ENCODE measurements at regions not wholly inside any gene's neighbourhood (a gene's known extent, or its start where the extent isn't known, plus 50 kb on each side); places are given as distances from the start of the nearest gene placed in this dataset.
"Not testable (repeated sequence)": the region's sequence is repeated elsewhere in the genome, so short reads cannot be mapped to it uniquely, and the experiment has no call there.

DNA sequence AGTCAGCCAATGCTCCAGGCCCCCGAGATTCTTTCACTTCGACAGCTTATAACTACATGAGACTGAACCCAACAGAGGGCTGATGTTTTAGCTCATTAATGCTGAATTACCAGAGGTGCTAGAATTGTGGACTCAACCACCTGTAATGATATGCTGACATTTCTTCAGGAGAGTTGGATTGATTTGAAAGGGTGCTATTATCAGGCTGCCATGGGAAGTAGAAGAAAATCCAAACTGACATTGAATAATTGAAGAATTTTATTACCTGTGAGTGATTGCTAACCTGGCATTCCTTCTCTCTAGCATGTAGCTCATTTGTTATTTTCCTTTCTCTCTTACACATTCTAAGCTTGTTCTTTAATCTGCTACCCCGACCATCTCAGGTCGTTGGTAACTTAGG lies 488.8 kb downstream of the PID1 start:
- Histone ChIP-seq H3K4me3 (no peak overlapping the region), H3K36me3 (no peaks in the 10 kb centered on the region), H3K4me1 (no peaks in the 10 kb centered on the region), H3K27me3 (no peaks in the 10 kb centered on the region), H3K9me3 (no peaks in the 10 kb centered on the region), H3K27ac (no peak overlapping the region)
- TF ChIP-seq POLR2A (IDR thresholded peaks at IDR 0.05), result no peak
- TF ChIP-seq, protein P1, sequence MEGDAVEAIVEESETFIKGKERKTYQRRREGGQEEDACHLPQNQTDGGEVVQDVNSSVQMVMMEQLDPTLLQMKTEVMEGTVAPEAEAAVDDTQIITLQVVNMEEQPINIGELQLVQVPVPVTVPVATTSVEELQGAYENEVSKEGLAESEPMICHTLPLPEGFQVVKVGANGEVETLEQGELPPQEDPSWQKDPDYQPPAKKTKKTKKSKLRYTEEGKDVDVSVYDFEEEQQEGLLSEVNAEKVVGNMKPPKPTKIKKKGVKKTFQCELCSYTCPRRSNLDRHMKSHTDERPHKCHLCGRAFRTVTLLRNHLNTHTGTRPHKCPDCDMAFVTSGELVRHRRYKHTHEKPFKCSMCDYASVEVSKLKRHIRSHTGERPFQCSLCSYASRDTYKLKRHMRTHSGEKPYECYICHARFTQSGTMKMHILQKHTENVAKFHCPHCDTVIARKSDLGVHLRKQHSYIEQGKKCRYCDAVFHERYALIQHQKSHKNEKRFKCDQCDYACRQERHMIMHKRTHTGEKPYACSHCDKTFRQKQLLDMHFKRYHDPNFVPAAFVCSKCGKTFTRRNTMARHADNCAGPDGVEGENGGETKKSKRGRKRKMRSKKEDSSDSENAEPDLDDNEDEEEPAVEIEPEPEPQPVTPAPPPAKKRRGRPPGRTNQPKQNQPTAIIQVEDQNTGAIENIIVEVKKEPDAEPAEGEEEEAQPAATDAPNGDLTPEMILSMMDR (IDR thresholded peaks at IDR 0.05), result no peak
- DNase-seq, result no peak

- Histone ChIP-seq H3K27me3 (no peaks in the 10 kb centered on the region), H3K4me1 (no peaks in the 10 kb centered on the region), H3K36me3 (no peaks in the 10 kb centered on the region), H3K4me3 (no peak overlapping the region), H3K27ac (no peak overlapping the region), H3K9me3 (no peaks in the 10 kb centered on the region)
- TF ChIP-seq POLR2A (IDR thresholded peaks at IDR 0.05), result no peak
- TF ChIP-seq, protein P1 (IDR thresholded peaks at IDR 0.05), result no peak
- DNase-seq, result no peak
Observed at GRCh38 chr2:228777855-228778355, 493.2 kb downstream of the PID1 start.

- no peaks in the 10 kb centered on the region for H3K36me3 ChIP-seq
- TF ChIP-seq, protein P1 (IDR thresholded peaks at IDR 0.05), result no peak
- TF ChIP-seq POLR2A (IDR thresholded peaks at IDR 0.05), result no peak
- H3K27me3 ChIP-seq, result no peaks in the 10 kb centered on the region
- H3K9me3 ChIP-seq, result no peaks in the 10 kb centered on the region
- H3K4me1 ChIP-seq, result no peaks in the 10 kb centered on the region
- H3K4me3 ChIP-seq, result no peak overlapping the region
- H3K27ac ChIP-seq, result no peak overlapping the region
- DNase-seq, result no peak
Observed at GRCh38 chr2:228774548-228774947, 496.5 kb downstream of the PID1 start.

DNA sequence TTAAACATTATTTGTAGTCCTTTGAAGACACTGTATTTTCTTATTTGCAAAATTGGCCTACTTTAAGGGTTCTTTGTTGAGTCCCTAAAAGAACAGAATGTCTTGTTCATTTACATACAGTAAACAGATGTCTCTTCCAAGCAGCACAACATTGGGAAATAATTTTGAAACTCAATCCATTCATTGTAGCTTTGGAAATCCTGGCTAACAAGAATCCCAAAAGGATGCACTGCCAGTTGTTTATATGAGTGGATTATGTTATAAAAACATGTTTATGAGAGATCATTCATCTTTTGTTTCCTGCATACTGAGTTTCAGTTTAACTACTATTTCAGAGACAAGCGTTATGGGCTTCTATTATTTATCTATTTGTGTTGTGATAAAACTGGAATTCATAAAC lies 499.3 kb downstream of the PID1 start:
- TF ChIP-seq, protein P1 (IDR thresholded peaks at IDR 0.05), result no peak
- TF ChIP-seq POLR2A (IDR thresholded peaks at IDR 0.05), result no peak
- Histone ChIP-seq H3K27me3 (no peaks in the 10 kb centered on the region), H3K4me3 (no peak overlapping the region), H3K9me3 (no peaks in the 10 kb centered on the region), H3K36me3 (no peaks in the 10 kb centered on the region), H3K4me1 (no peaks in the 10 kb centered on the region), H3K27ac (peak overlapping the region in 3 of 4 donors; percentile 10 to 61 (median 58))
- DNase-seq, result no peak

DNA sequence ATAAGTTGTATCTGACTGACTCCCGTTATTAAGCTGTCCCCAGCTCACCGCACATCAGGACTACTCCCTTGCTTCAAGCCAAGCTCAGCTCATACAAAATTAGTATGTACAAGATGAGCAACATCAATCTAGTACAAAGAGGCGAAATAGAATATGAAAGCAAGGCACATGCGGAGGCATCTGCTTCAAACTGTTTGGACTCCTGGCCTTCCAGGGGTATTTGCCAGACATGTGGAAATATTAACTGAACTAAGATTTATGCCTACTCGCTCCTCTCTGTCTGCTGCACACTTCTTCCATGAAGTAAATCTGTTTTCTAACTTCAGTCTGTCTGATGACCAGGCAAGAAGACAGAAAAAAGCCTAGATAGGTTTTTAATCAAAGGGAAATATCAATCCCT lies 499.8 kb downstream of the PID1 start:
- no peak overlapping the region for H3K4me3 ChIP-seq
- H3K9me3 ChIP-seq, result no peaks in the 10 kb centered on the region
- H3K27ac ChIP-seq, result peak overlapping the region; percentile 3 to 61 (median 42)
- TF ChIP-seq, protein P1 (IDR thresholded peaks at IDR 0.05), result no peak
- no peak for TF ChIP-seq POLR2A (IDR thresholded peaks at IDR 0.05)
- H3K36me3 ChIP-seq, result no peaks in the 10 kb centered on the region
- no peak for DNase-seq
- no peaks in the 10 kb centered on the region for H3K4me1 ChIP-seq
- H3K27me3 ChIP-seq, result no peaks in the 10 kb centered on the region

DNA sequence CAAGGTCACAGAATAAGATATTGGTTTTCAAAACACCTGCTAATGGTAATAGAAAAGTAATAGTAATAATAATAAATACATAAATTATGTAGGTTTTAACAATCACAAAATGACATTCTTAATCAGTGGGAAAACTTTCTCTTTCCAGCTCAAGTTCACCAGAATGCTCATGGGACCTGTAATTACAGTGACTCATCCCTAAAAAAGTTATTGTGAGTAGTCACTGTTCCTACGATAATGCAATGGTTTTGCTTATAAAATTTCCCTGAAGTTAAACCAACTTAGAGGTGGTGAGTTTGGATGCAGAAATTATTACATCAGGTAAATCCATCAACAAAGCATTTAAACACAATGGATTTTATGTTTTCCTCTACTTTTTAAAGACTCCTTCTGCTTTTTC lies 502.3 kb downstream of the PID1 start:
- H3K4me3 ChIP-seq, result no peak overlapping the region
- H3K9me3 ChIP-seq, result no peaks in the 10 kb centered on the region
- no peak overlapping the region for H3K27ac ChIP-seq
- no peaks in the 10 kb centered on the region for H3K36me3 ChIP-seq
- no peak for DNase-seq
- H3K4me1 ChIP-seq, result no peaks in the 10 kb centered on the region
- no peaks in the 10 kb centered on the region for H3K27me3 ChIP-seq
- TF ChIP-seq POLR2A (IDR thresholded peaks at IDR 0.05), result no peak
- TF ChIP-seq, protein P1 (IDR thresholded peaks at IDR 0.05), result no peak

- H3K27ac ChIP-seq, H3K36me3 ChIP-seq, H3K27me3 ChIP-seq, H3K4me1 ChIP-seq, H3K9me3 ChIP-seq, DNase-seq, H3K4me3 ChIP-seq: not testable (repeated sequence)
Observed at GRCh38 chr2:228768141-228768540, 502.9 kb downstream of the PID1 start.

Measured in Peyer's patch (tissue), 4 donors.